B cell (primary cell): ENCODE measurements at regions not wholly inside any gene's neighbourhood (a gene's known extent, or its start where the extent isn't known, plus 50 kb on each side); places are given as distances from the start of the nearest gene placed in this dataset.

Experiments used
- EZH2 ChIP-seq: IDR thresholded peaks from 2 replicates; pipeline ENCODE4 v1.6.1; 2012; ENCODE audit warnings: borderline replicate concordance, low read depth, mild to moderate bottlenecking, moderate library complexity, low read length; ENCODE audit not compliant: insufficient read depth, poor library complexity, severe bottlenecking
- TF ChIP-seq, protein P1 (sequence below): fragments of 200-600 bp; IDR thresholded peaks from one replicate; pipeline ENCODE4 v1.8.0; 2022; ENCODE audit warnings: antibody characterized with exemption, mild to moderate bottlenecking

DNA sequence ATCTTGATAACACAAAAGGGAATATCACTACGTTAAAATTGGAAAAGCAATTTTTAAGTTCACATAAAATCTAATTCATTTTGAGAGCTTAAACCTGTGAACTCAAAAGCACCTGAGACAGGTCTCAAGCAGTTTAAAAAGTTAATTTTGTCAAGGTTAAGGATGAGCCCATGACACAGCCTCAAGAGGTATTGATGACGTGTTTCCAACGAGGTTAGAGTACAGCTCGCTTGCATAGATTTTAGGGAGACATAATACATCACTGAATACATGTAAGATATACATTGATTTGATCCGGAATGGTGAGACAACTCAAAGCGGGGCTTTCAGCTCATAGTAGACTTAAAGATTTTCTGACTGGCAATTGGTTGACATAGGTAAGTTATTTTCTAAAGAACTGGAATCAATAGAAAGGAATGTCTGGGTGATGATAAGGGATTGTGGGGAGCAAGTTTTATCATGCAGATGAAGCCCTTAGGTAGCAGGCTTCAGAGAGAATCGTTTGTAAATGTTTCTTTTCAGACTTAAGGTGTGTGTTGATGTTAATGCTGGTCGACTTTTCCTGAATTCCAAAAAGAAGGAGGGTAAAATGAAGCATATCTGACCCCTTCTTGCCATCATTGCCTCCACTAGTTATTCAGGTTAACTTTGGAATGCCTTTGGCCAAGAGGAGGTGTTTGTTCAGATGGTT lies 2890.6 kb downstream of the PCDH9 start:
- TF ChIP-seq EZH2, result no peak
- TF ChIP-seq, protein P1, sequence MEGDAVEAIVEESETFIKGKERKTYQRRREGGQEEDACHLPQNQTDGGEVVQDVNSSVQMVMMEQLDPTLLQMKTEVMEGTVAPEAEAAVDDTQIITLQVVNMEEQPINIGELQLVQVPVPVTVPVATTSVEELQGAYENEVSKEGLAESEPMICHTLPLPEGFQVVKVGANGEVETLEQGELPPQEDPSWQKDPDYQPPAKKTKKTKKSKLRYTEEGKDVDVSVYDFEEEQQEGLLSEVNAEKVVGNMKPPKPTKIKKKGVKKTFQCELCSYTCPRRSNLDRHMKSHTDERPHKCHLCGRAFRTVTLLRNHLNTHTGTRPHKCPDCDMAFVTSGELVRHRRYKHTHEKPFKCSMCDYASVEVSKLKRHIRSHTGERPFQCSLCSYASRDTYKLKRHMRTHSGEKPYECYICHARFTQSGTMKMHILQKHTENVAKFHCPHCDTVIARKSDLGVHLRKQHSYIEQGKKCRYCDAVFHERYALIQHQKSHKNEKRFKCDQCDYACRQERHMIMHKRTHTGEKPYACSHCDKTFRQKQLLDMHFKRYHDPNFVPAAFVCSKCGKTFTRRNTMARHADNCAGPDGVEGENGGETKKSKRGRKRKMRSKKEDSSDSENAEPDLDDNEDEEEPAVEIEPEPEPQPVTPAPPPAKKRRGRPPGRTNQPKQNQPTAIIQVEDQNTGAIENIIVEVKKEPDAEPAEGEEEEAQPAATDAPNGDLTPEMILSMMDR, result no peak
